Liver (tissue), 8 donors: ENCODE measurements at regions not wholly inside any gene's neighbourhood (a gene's known extent, or its start where the extent isn't known, plus 50 kb on each side); places are given as distances from the start of the nearest gene placed in this dataset.

Experiments used
- DNase-seq: peaks from one replicate; pipeline ENCODE4 v3.0.0-alpha.2; 2017; ENCODE audit warnings: low spot score
- H3K27ac ChIP-seq, 2 donors: one replicate each; pipeline ENCODE4 v1.7.0; 2013; ENCODE audit warnings: inconsistent platforms in 2 of 2, low read length in 2 of 2, control low read depth in 1 of 2, low read depth in 1 of 2, mild to moderate bottlenecking in 1 of 2
- H3K27me3 ChIP-seq, 4 donors: one replicate each; pipeline versions ENCODE4 v1.6.1 to v1.7.0; 2013; ENCODE audit warnings: low read length in 3 of 4, inconsistent platforms in 1 of 4, mild to moderate bottlenecking in 1 of 4, moderate library complexity in 1 of 4; ENCODE audit not compliant: control insufficient read depth in 4 of 4, insufficient read depth in 4 of 4
- H3K36me3 ChIP-seq, 4 donors: one replicate each; pipeline versions ENCODE4 v1.6.1 to v1.7.0; 2013; ENCODE audit warnings: low read length in 3 of 4, mild to moderate bottlenecking in 3 of 4, low read depth in 1 of 4, moderate library complexity in 1 of 4; ENCODE audit not compliant: control insufficient read depth in 4 of 4, insufficient read depth in 3 of 4
- H3K4me1 ChIP-seq, 4 donors: one replicate each; pipeline versions ENCODE4 v1.6.1 to v1.7.0; 2013; ENCODE audit warnings: low read length in 3 of 4, mild to moderate bottlenecking in 3 of 4, moderate library complexity in 1 of 4; ENCODE audit not compliant: control insufficient read depth in 4 of 4, insufficient read depth in 4 of 4
- H3K4me3 ChIP-seq, 3 donors: one replicate each; pipeline versions ENCODE4 v1.6.1 to v1.7.0; 2013; ENCODE audit warnings: low read length in 3 of 3, control low read depth in 1 of 3, low read depth in 1 of 3, mild to moderate bottlenecking in 1 of 3
- H3K9ac ChIP-seq, 2 donors: one replicate each; pipeline ENCODE4 v1.7.0; 2013; ENCODE audit warnings: low read length in 2 of 2, mild to moderate bottlenecking in 2 of 2, moderate library complexity in 2 of 2, control low read depth in 1 of 2, low read depth in 1 of 2
- H3K9me3 ChIP-seq, 4 donors: one replicate each; pipeline versions ENCODE4 v1.6.1 to v1.7.0; 2013; ENCODE audit warnings: low read length in 3 of 4; ENCODE audit not compliant: control insufficient read depth in 4 of 4
- FOXA1 ChIP-seq: IDR thresholded peaks from 2 replicates; pipeline ENCODE4 v1.6.1; 2016; ENCODE audit warnings: antibody characterized with exemption
- FOXA2 ChIP-seq: IDR thresholded peaks from 2 replicates; pipeline ENCODE4 v1.6.1; 2016; ENCODE audit warnings: antibody characterized with exemption
- HNF4A ChIP-seq, 2 donors: conservative IDR thresholded peaks; 2 replicates each; pipeline ENCODE4 v1.6.1; 2016; ENCODE audit warnings: antibody characterized with exemption in 2 of 2, mild to moderate bottlenecking in 2 of 2
- HNF4G ChIP-seq: IDR thresholded peaks from 2 replicates; pipeline ENCODE4 v1.6.1; 2016; ENCODE audit warnings: antibody characterized with exemption
- JUND ChIP-seq, 2 donors: IDR thresholded peaks; 2 replicates each; pipeline ENCODE4 v1.6.1; 2016; ENCODE audit warnings: antibody characterized with exemption in 2 of 2
- NR2F2 ChIP-seq: IDR thresholded peaks from 2 replicates; pipeline ENCODE4 v1.6.1; 2016; ENCODE audit warnings: antibody characterized with exemption
- RAD21 ChIP-seq, 2 donors: IDR thresholded peaks; 2 replicates each; pipeline ENCODE4 v1.6.1; 2016; ENCODE audit warnings: antibody characterized with exemption in 2 of 2, mild to moderate bottlenecking in 2 of 2
- RXRA ChIP-seq, 2 donors: IDR thresholded peaks; 2 replicates each; pipeline ENCODE4 v1.6.1; 2017 to 2018; ENCODE audit warnings: antibody characterized with exemption in 2 of 2, mild to moderate bottlenecking in 1 of 2
- SP1 ChIP-seq: IDR thresholded peaks from 2 replicates; pipeline ENCODE4 v1.6.1; 2018; ENCODE audit warnings: antibody characterized with exemption, mild to moderate bottlenecking
- TAF1 ChIP-seq: conservative IDR thresholded peaks from 2 replicates; pipeline ENCODE4 v1.6.1; 2016; ENCODE audit warnings: antibody characterized with exemption, mild to moderate bottlenecking
- YY1 ChIP-seq: IDR thresholded peaks from 2 replicates; pipeline ENCODE4 v1.6.1; 2016; ENCODE audit warnings: antibody characterized with exemption, mild to moderate bottlenecking
- WGBS: extraction: QIAGEN DNeasy Blood & Tissue Kit; methylation state at CpG from one replicate; pipeline ENCODE4 v1.1.7; 2013; 5-methylcytosine and 5-hydroxymethylcytosine counted together
- TF ChIP-seq, protein P1 (sequence below): fragments of 150-350 bp; IDR thresholded peaks from 2 replicates; pipeline ENCODE4 v1.5.1; 2017; ENCODE audit warnings: improper control_type of control experiment, low read depth, low read length; ENCODE audit not compliant: missing input control
- TF ChIP-seq, protein P2 (sequence below): IDR thresholded peaks from 2 replicates; pipeline ENCODE4 v1.6.1; 2016; ENCODE audit warnings: antibody characterized with exemption, mild to moderate bottlenecking
- TF ChIP-seq, protein P3 (sequence below): IDR thresholded peaks from 2 replicates; pipeline ENCODE4 v1.6.1; 2016; ENCODE audit warnings: antibody characterized with exemption
- donor health status: healthy.
- donor health status: healthy.
- donor health status: healthy.
- donor health status: healthy.
- donor health status: healthy.

- no peaks in the 10 kb centered on the region for H3K4me1 ChIP-seq
- H3K36me3 ChIP-seq: no peaks in the 10 kb centered on the region
- H3K9ac ChIP-seq: no peak overlapping the region
- H3K9me3 ChIP-seq: no peaks in the 10 kb centered on the region
- no peak overlapping the region for H3K4me3 ChIP-seq
- H3K27ac ChIP-seq: no peak overlapping the region
- H3K27me3 ChIP-seq: no peaks in the 10 kb centered on the region
- DNase-seq: no peak
- WGBS: 88% methylated on average over 4 of the region's 4 CpGs
- TF ChIP-seq YY1 (no peak), JUND (IDR thresholded peaks at IDR 0.05) (no peak)
These were observed 73.8 kb downstream of the NIBAN1 start for GRCh38 chr1:184900507-184900906.

- no peak for DNase-seq
- no peaks in the 10 kb centered on the region for H3K9me3 ChIP-seq
- no peak overlapping the region for H3K4me3 ChIP-seq
- no peak overlapping the region for H3K27ac ChIP-seq
- TF ChIP-seq NR2F2: no peak
- no peak for TF ChIP-seq HNF4G
- TF ChIP-seq RXRA (IDR thresholded peaks at IDR 0.05): no peak
- no peak for TF ChIP-seq RAD21 (IDR thresholded peaks at IDR 0.05)
- TF ChIP-seq FOXA1: no peak
- TF ChIP-seq SP1: no peak
- TF ChIP-seq TAF1: no peak
- TF ChIP-seq, protein P1, sequence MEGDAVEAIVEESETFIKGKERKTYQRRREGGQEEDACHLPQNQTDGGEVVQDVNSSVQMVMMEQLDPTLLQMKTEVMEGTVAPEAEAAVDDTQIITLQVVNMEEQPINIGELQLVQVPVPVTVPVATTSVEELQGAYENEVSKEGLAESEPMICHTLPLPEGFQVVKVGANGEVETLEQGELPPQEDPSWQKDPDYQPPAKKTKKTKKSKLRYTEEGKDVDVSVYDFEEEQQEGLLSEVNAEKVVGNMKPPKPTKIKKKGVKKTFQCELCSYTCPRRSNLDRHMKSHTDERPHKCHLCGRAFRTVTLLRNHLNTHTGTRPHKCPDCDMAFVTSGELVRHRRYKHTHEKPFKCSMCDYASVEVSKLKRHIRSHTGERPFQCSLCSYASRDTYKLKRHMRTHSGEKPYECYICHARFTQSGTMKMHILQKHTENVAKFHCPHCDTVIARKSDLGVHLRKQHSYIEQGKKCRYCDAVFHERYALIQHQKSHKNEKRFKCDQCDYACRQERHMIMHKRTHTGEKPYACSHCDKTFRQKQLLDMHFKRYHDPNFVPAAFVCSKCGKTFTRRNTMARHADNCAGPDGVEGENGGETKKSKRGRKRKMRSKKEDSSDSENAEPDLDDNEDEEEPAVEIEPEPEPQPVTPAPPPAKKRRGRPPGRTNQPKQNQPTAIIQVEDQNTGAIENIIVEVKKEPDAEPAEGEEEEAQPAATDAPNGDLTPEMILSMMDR: no peak
- TF ChIP-seq JUND (IDR thresholded peaks at IDR 0.05): no peak
- H3K4me1 ChIP-seq: no peaks in the 10 kb centered on the region
- no peak overlapping the region for H3K9ac ChIP-seq
- no peaks in the 10 kb centered on the region for H3K27me3 ChIP-seq
- WGBS: 73% methylated on average over 2 of the region's 2 CpGs
- H3K36me3 ChIP-seq: no peaks in the 10 kb centered on the region
These were observed 78.3 kb downstream of the NIBAN1 start for GRCh38 chr1:184896000-184896399.

DNA sequence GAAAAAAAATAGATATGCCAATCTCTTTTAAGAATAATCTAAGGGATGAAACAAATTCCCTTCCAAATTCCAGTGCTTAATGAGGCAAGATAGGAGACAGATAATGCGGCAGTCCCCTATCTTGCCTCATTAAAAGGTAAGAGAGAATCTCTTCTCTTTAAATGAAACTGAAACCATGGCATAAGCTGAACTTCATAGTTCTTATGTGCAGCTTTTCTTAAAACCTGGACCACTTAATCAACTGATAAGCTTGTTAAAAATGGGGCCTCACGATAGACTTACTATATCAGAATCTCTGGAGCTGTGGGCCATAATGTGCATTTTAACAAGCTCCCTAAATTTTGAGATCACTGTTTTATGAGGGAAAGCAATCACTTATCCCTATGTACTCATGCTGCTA lies 79.2 kb downstream of the NIBAN1 start:
- H3K36me3 ChIP-seq: no peaks in the 10 kb centered on the region
- no peak for DNase-seq
- H3K4me1 ChIP-seq: no peaks in the 10 kb centered on the region
- no peaks in the 10 kb centered on the region for H3K27me3 ChIP-seq
- H3K27ac ChIP-seq: no peak overlapping the region
- 61% methylated on average over 2 of the region's 2 CpGs for WGBS
- H3K9ac ChIP-seq: no peak overlapping the region
- no peak overlapping the region for H3K4me3 ChIP-seq
- no peaks in the 10 kb centered on the region for H3K9me3 ChIP-seq
- no peak for TF ChIP-seq SP1
- no peak for TF ChIP-seq JUND (IDR thresholded peaks at IDR 0.05)
- TF ChIP-seq, protein P2, sequence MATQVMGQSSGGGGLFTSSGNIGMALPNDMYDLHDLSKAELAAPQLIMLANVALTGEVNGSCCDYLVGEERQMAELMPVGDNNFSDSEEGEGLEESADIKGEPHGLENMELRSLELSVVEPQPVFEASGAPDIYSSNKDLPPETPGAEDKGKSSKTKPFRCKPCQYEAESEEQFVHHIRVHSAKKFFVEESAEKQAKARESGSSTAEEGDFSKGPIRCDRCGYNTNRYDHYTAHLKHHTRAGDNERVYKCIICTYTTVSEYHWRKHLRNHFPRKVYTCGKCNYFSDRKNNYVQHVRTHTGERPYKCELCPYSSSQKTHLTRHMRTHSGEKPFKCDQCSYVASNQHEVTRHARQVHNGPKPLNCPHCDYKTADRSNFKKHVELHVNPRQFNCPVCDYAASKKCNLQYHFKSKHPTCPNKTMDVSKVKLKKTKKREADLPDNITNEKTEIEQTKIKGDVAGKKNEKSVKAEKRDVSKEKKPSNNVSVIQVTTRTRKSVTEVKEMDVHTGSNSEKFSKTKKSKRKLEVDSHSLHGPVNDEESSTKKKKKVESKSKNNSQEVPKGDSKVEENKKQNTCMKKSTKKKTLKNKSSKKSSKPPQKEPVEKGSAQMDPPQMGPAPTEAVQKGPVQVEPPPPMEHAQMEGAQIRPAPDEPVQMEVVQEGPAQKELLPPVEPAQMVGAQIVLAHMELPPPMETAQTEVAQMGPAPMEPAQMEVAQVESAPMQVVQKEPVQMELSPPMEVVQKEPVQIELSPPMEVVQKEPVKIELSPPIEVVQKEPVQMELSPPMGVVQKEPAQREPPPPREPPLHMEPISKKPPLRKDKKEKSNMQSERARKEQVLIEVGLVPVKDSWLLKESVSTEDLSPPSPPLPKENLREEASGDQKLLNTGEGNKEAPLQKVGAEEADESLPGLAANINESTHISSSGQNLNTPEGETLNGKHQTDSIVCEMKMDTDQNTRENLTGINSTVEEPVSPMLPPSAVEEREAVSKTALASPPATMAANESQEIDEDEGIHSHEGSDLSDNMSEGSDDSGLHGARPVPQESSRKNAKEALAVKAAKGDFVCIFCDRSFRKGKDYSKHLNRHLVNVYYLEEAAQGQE: no peak
- no peak for TF ChIP-seq FOXA2
- no peak for TF ChIP-seq HNF4A (conservative IDR thresholded peaks at IDR 0.05)
- TF ChIP-seq, protein P3, sequence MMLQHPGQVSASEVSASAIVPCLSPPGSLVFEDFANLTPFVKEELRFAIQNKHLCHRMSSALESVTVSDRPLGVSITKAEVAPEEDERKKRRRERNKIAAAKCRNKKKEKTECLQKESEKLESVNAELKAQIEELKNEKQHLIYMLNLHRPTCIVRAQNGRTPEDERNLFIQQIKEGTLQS: no peak
- TF ChIP-seq, protein P1: no peak
- no peak for TF ChIP-seq RXRA (IDR thresholded peaks at IDR 0.05)
- no peak for TF ChIP-seq NR2F2
